ENCODE measurements at regions not wholly inside any gene's neighbourhood (a gene's known extent, or its start where the extent isn't known, plus 50 kb on each side); places are given as distances from the start of the nearest gene placed in this dataset.
A peak's percentile ranks its signal among the peaks of the same experiment; 100 is the strongest.

GRCh38 chr1:204760757-204761156 is 75.2 kb upstream of the LRRN2 start:
- ATAC-seq (peak; percentile 23), DNase-seq (peak; percentile 32)
- no peak overlapping the region for H3K27ac ChIP-seq (ENCODE audit: low read length)
- no peak overlapping the region for H3K9ac ChIP-seq (ENCODE audit: low read length)
- H3K4me2 ChIP-seq (ENCODE audit: low read length): no peak overlapping the region
- CTCF ChIA-PET: no interaction called here
- no peaks in the 10 kb centered on the region for H3K9me3 ChIP-seq (ENCODE audit: low read length)
- no peaks in the 10 kb centered on the region for H4K20me1 ChIP-seq (ENCODE audit: low read length)
- POLR2A ChIA-PET (ENCODE audit: unreplicated experiment): no interaction called here
- intact Hi-C loops (cut with micrococcal nuclease): no loop called here
- no peaks in the 10 kb centered on the region for H3F3A ChIP-seq (ENCODE audit: low read length, unreplicated experiment)
- H3K79me2 ChIP-seq (ENCODE audit: low read length): no peaks in the 10 kb centered on the region
- H3K27me3 ChIP-seq (ENCODE audit: low read length): no peaks in the 10 kb centered on the region
- H3K4me3 ChIP-seq (ENCODE audit: low read length): no peak overlapping the region
- no peak for TF ChIP-seq EZH2 (IDR thresholded peaks at IDR 0.05; ENCODE audit: low read length, unreplicated experiment)
- TF ChIP-seq EZH2phosphoT487 (IDR thresholded peaks at IDR 0.05; ENCODE audit: borderline replicate concordance, low read length): no peak
- BruUV-seq (replicated peaks): no TSS peak
- no peak overlapping the region for H2AFZ ChIP-seq (ENCODE audit: low read length)
- H3K36me3 ChIP-seq (ENCODE audit: low read depth, low read length): no peaks in the 10 kb centered on the region
- peaks cover 12% of the 10 kb centered on the region for H3K4me1 ChIP-seq (ENCODE audit: insufficient read depth, low read length)
- H3K9me2 ChIP-seq (replicated peaks; ENCODE audit: low read length): no peaks in the 10 kb centered on the region

GRCh38 chr1:204763773-204764427 is 78.4 kb upstream of the LRRN2 start:
- Histone ChIP-seq H3K36me3 (ENCODE audit: low read depth, low read length) (no peaks in the 10 kb centered on the region), H3F3A (ENCODE audit: low read length, unreplicated experiment) (no peaks in the 10 kb centered on the region), H3K9me3 (ENCODE audit: low read length) (no peaks in the 10 kb centered on the region), H3K4me1 (ENCODE audit: insufficient read depth, low read length) (peaks cover 12% of the 10 kb centered on the region), H3K79me2 (ENCODE audit: low read length) (no peaks in the 10 kb centered on the region), H3K9me2 (replicated peaks; ENCODE audit: low read length) (no peaks in the 10 kb centered on the region), H2AFZ (ENCODE audit: low read length) (peak overlapping the region; percentile 67), H3K9ac (ENCODE audit: low read length) (no peak overlapping the region), H3K4me3 (ENCODE audit: low read length) (no peak overlapping the region), H3K27ac (ENCODE audit: low read length) (no peak overlapping the region), H3K27me3 (ENCODE audit: low read length) (peaks cover 15% of the 10 kb centered on the region), H4K20me1 (ENCODE audit: low read length) (no peaks in the 10 kb centered on the region), H3K4me2 (ENCODE audit: low read length) (peak overlapping the region; percentile 52)
- TF ChIP-seq EZH2phosphoT487 (IDR thresholded peaks at IDR 0.05; ENCODE audit: borderline replicate concordance, low read length): no peak
- TF ChIP-seq, protein P1, sequence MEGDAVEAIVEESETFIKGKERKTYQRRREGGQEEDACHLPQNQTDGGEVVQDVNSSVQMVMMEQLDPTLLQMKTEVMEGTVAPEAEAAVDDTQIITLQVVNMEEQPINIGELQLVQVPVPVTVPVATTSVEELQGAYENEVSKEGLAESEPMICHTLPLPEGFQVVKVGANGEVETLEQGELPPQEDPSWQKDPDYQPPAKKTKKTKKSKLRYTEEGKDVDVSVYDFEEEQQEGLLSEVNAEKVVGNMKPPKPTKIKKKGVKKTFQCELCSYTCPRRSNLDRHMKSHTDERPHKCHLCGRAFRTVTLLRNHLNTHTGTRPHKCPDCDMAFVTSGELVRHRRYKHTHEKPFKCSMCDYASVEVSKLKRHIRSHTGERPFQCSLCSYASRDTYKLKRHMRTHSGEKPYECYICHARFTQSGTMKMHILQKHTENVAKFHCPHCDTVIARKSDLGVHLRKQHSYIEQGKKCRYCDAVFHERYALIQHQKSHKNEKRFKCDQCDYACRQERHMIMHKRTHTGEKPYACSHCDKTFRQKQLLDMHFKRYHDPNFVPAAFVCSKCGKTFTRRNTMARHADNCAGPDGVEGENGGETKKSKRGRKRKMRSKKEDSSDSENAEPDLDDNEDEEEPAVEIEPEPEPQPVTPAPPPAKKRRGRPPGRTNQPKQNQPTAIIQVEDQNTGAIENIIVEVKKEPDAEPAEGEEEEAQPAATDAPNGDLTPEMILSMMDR (conservative IDR thresholded peaks at IDR 0.05; ENCODE audit: low read depth, low read length): peak; percentile 100
- DNase-seq (peak; percentile 98), ATAC-seq (peak; percentile 93)
- intact Hi-C loops (cut with micrococcal nuclease): loop anchor here (1.0 kb wide), 1 partner anchor 199 kb away; no protein-coding TSS in a partner anchor
- no TSS peak for BruUV-seq (replicated peaks)
- POLR2A ChIA-PET (ENCODE audit: unreplicated experiment): no interaction called here
- CTCF ChIA-PET: interaction anchor here (0.5 to 1.5 kb wide), 10 partner anchors 10 to 258 kb away, joined by 3 to 17 read pairs (median 4); partner anchors contain the start of gene MDM4

DNA sequence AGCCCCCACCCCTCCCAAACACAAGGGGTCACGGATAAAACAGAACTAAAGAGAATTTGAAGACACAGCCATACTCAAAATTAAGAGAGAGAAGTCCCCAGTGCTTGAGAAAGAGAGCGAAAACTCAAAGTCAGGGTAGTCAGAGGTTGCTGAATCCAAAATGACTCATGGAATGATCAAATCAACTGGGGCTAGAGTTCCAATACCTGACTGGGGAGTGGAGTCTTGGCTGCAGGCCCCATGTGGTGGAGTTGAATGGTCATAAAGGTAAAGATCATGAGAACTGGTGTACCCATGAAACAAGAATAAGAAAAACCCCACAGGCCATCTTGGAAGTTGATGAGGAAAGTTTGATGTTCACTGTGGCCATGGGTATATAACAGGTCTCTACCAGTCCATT is 84.5 kb upstream of the LRRN2 start:
- no TSS peak for BruUV-seq (replicated peaks)
- CTCF ChIA-PET: no interaction called here
- POLR2A ChIA-PET (ENCODE audit: unreplicated experiment): no interaction called here
- H3K4me1 ChIP-seq (ENCODE audit: insufficient read depth, low read length): peaks cover 11% of the 10 kb centered on the region
- 0 out of 2 replicates have a peak overlapping the region, but pooled peaks have one; percentile 2 for H3K4me2 ChIP-seq (ENCODE audit: low read length)
- no peaks in the 10 kb centered on the region for H4K20me1 ChIP-seq (ENCODE audit: low read length)
- H2AFZ ChIP-seq (ENCODE audit: low read length): no peak overlapping the region
- no peaks in the 10 kb centered on the region for H3K9me3 ChIP-seq (ENCODE audit: low read length)
- ATAC-seq: peak; percentile 49
- H3K79me2 ChIP-seq (ENCODE audit: low read length): no peaks in the 10 kb centered on the region
- intact Hi-C loops (cut with micrococcal nuclease): no loop called here
- no peak overlapping the region for H3K27ac ChIP-seq (ENCODE audit: low read length)
- TF ChIP-seq EZH2phosphoT487 (IDR thresholded peaks at IDR 0.05; ENCODE audit: borderline replicate concordance, low read length): no peak
- TF ChIP-seq, protein P1 (conservative IDR thresholded peaks at IDR 0.05; ENCODE audit: low read depth, low read length): no peak
- no peak for TF ChIP-seq EZH2 (IDR thresholded peaks at IDR 0.05; ENCODE audit: low read length, unreplicated experiment)
- no peaks in the 10 kb centered on the region for H3F3A ChIP-seq (ENCODE audit: low read length, unreplicated experiment)
- no peaks in the 10 kb centered on the region for H3K9me2 ChIP-seq (replicated peaks; ENCODE audit: low read length)
- peaks cover 46% of the 10 kb centered on the region for H3K27me3 ChIP-seq (ENCODE audit: low read length)
- no peak overlapping the region for H3K4me3 ChIP-seq (ENCODE audit: low read length)
- H3K9ac ChIP-seq (ENCODE audit: low read length): no peak overlapping the region
- no peaks in the 10 kb centered on the region for H3K36me3 ChIP-seq (ENCODE audit: low read depth, low read length)
- peak; percentile 83 for DNase-seq
